K562 (cell line): ENCODE measurements at regions not wholly inside any gene's neighbourhood (a gene's known extent, or its start where the extent isn't known, plus 50 kb on each side); places are given as distances from the start of the nearest gene placed in this dataset.

Source experiments
- ASH1L ChIP-seq: fragments of 450-650 bp; IDR thresholded peaks from 2 replicates; pipeline ENCODE4 v1.6.1; 2018; ENCODE audit warnings: borderline replicate concordance, mild to moderate bottlenecking, low read depth; ENCODE audit not compliant: partially characterized antibody
- FOXM1 ChIP-seq, 2 experiments: fragments of 450-650 bp in 1 of 2; sonication (generic) in 1 of 2; formaldehyde crosslinking in 1 of 2; IDR thresholded peaks; 2 replicates each; pipeline versions ENCODE4 v1.6.1 to v1.9.0; 2017 to 2022; ENCODE audit warnings: low read depth in 2 of 2, mild to moderate bottlenecking in 2 of 2, missing genetic modification reagents in 1 of 2, moderate library complexity in 1 of 2
- FOXP1 ChIP-seq: sonication (generic); formaldehyde crosslinking; IDR thresholded peaks from 2 replicates; pipeline ENCODE4 v1.8.0; 2022; ENCODE audit warnings: mild to moderate bottlenecking, missing genetic modification reagents
- GABPB1 ChIP-seq: sonication (generic); formaldehyde crosslinking; IDR thresholded peaks from 2 replicates; pipeline ENCODE4 v1.8.0; 2022; ENCODE audit warnings: mild to moderate bottlenecking, missing genetic modification reagents
- MAFK ChIP-seq: IDR thresholded peaks from 2 replicates; pipeline ENCODE4 v1.6.1; 2011; ENCODE audit warnings: low read length, improper control_type of control experiment
- NCOR1 ChIP-seq: fragments of 450-650 bp; IDR thresholded peaks from 2 replicates; pipeline ENCODE4 v1.6.1; 2016; ENCODE audit warnings: mild to moderate bottlenecking, moderate library complexity
- NEUROD1 ChIP-seq: fragments of 150-350 bp; IDR thresholded peaks from 2 replicates; pipeline ENCODE4 v1.6.1; 2014; ENCODE audit warnings: borderline replicate concordance, low read length, low read depth; ENCODE audit not compliant: partially characterized antibody
- NRF1 ChIP-seq, 2 experiments: fragments of 450-650 bp; IDR thresholded peaks in 1 of 2; conservative IDR thresholded peaks in 1 of 2; 2 replicates each; pipeline ENCODE4 v1.6.1; 2014; ENCODE audit warnings: mild to moderate bottlenecking in 2 of 2
- PTTG1 ChIP-seq: fragments of 450-650 bp; IDR thresholded peaks from 2 replicates; pipeline ENCODE4 v1.6.1; 2016; ENCODE audit warnings: low read depth, mild to moderate bottlenecking, missing genetic modification characterization, missing compliant biosample characterization
- RCOR1 ChIP-seq, 2 experiments: IDR thresholded peaks; 2 replicates each; pipeline ENCODE4 v1.6.1; 2012; ENCODE audit warnings: low read depth in 2 of 2, low read length in 2 of 2, borderline replicate concordance in 1 of 2, improper control_type of control experiment in 1 of 2
- SMAD4 ChIP-seq: fragments of 250-450 bp; sonication (Bioruptor Pico); conservative IDR thresholded peaks from 2 replicates; pipeline ENCODE4 v1.8.0; 2021; ENCODE audit warnings: inconsistent platforms, mild to moderate bottlenecking, moderate library complexity
- SRSF3 ChIP-seq: fragments of 200-400 bp; formaldehyde crosslinking; IDR thresholded peaks from 2 replicates; pipeline ENCODE4 v1.6.1; 2016; ENCODE audit warnings: mild to moderate bottlenecking, low read length, moderate library complexity; ENCODE audit not compliant: insufficient read depth
- TAF9B ChIP-seq: fragments of 450-650 bp; IDR thresholded peaks from 2 replicates; pipeline ENCODE4 v1.6.1; 2018; ENCODE audit warnings: mild to moderate bottlenecking; ENCODE audit not compliant: partially characterized antibody
- TBL1XR1 ChIP-seq, 2 experiments: IDR thresholded peaks; 2 replicates each; pipeline ENCODE4 v1.6.1; 2012; ENCODE audit warnings: improper control_type of control experiment in 2 of 2, low read length in 2 of 2, mild to moderate bottlenecking in 1 of 2
- TRIM24 ChIP-seq, 2 experiments: fragments of 450-650 bp; IDR thresholded peaks; 2 replicates each; pipeline ENCODE4 v1.6.1; 2016
- ZFP36 ChIP-seq: fragments of 150-350 bp; IDR thresholded peaks from 2 replicates; pipeline ENCODE4 v1.6.1; 2018; ENCODE audit warnings: low read length, low read depth; ENCODE audit not compliant: partially characterized antibody
- ZNF589 ChIP-seq: fragments of 200-800 bp; sonication (Bioruptor generic); IDR thresholded peaks from 2 replicates; pipeline ENCODE4 v1.6.1; 2016; ENCODE audit warnings: low read depth, missing genetic modification characterization, missing compliant biosample characterization
- ZNF696 ChIP-seq: fragments of 250-450 bp; sonication (Bioruptor Pico); conservative IDR thresholded peaks from 2 replicates; pipeline ENCODE4 v1.4.0; 2020; ENCODE audit warnings: mild to moderate bottlenecking, moderate library complexity
- ZNF766 ChIP-seq: fragments of 200-800 bp; sonication (Bioruptor generic); conservative IDR thresholded peaks from 2 replicates; pipeline ENCODE4 v1.6.1; 2016; ENCODE audit warnings: missing genetic modification characterization, missing compliant biosample characterization
- TF ChIP-seq, protein P1 (sequence below): IDR thresholded peaks from 2 replicates; pipeline ENCODE4 v1.6.1; 2016; ENCODE audit warnings: missing genetic modification characterization, missing compliant biosample characterization
- TF ChIP-seq, protein P2 (sequence below): fragments of 450-650 bp; IDR thresholded peaks from 2 replicates; pipeline ENCODE4 v1.6.1; 2017; ENCODE audit warnings: antibody characterized with exemption, mild to moderate bottlenecking
- TF ChIP-seq, protein P3 (sequence below): fragments of 450-650 bp; formaldehyde crosslinking; conservative IDR thresholded peaks from 2 replicates; pipeline ENCODE4 v1.4.0; 2022; ENCODE audit warnings: mild to moderate bottlenecking, missing genetic modification characterization

DNA sequence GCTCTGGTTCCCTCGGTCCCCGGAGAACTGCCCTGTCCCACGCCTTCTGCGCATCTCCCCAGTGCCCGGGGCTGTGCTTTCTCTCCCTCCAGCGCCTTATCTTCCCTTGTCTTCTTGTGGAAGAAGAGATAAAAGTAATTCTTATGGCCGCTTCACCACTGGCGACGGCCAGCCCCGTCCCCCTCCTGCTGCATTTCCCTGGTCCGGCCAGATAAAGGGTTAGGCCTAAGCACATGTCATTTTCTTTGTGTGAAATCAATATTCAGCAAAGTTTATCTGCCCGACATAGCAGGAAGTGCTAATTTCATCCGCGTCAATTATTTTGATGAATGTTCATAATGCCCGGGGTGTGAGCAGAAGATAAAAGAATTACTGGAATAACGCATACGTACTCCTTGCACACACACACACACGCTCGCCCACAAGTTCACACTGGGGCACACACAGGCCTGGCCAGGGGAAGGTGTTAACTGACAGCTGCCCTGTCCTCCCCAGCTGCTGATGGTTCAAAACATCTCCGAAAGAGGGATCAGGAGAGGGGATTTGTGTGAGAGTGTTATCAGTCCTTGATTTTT lies 177.7 kb upstream of the LHX5 start (continued):
- TF ChIP-seq NRF1 (conservative IDR thresholded peaks at IDR 0.05 in 1 of 2, IDR thresholded peaks at IDR 0.05 in 1 of 2) (peak; percentile 88 to 90), ASH1L (peak; percentile 23), TBL1XR1 (IDR thresholded peaks at IDR 0.05; ENCODE audit: low read length in 2 of 2) (peak; percentile 97), ZNF589 (peak; percentile 99), ZNF696 (CRISPR knock-in tag) (0 out of 2 replicates have a peak, but pooled peaks have one; percentile 50), FOXM1 (IDR thresholded peaks at IDR 0.05; ENCODE audit: low read depth) (peak; percentile 98), FOXM1 (CRISPR knock-in tag; IDR thresholded peaks at IDR 0.05; ENCODE audit: low read depth) (no peak), MAFK (peak; percentile 54), RCOR1 (IDR thresholded peaks at IDR 0.05; ENCODE audit: borderline replicate concordance in 1 of 2, low read depth in 2 of 2, low read length in 2 of 2) (peak; percentile 94 to 98; a peak in 3 of 4 replicates), TRIM24 (IDR thresholded peaks at IDR 0.05) (peak; percentile 98), FOXP1 (CRISPR knock-in tag) (peak; percentile 83; the same call in 1 of the 2 replicates), TAF9B (no peak), NCOR1 (peak; percentile 100), GABPB1 (peak; percentile 54; the same call in 1 of the 2 replicates), NEUROD1 (peak; percentile 92), SMAD4 (CRISPR knock-in tag) (peak; percentile 99), PTTG1 (tag) (peak; percentile 24; the same call in 1 of the 2 replicates), SRSF3 (no peak), ZNF766 (CRISPR knock-in tag) (peak; percentile 94; the same call in 1 of the 2 replicates), ZFP36 (peak; percentile 2)
- TF ChIP-seq, protein P1, sequence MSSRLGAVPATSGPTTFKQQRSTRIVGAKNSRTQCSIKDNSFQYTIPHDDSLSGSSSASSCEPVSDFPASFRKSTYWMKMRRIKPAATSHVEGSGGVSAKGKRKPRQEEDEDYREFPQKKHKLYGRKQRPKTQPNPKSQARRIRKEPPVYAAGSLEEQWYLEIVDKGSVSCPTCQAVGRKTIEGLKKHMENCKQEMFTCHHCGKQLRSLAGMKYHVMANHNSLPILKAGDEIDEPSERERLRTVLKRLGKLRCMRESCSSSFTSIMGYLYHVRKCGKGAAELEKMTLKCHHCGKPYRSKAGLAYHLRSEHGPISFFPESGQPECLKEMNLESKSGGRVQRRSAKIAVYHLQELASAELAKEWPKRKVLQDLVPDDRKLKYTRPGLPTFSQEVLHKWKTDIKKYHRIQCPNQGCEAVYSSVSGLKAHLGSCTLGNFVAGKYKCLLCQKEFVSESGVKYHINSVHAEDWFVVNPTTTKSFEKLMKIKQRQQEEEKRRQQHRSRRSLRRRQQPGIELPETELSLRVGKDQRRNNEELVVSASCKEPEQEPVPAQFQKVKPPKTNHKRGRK (tag): no peak
- TF ChIP-seq, protein P2, sequence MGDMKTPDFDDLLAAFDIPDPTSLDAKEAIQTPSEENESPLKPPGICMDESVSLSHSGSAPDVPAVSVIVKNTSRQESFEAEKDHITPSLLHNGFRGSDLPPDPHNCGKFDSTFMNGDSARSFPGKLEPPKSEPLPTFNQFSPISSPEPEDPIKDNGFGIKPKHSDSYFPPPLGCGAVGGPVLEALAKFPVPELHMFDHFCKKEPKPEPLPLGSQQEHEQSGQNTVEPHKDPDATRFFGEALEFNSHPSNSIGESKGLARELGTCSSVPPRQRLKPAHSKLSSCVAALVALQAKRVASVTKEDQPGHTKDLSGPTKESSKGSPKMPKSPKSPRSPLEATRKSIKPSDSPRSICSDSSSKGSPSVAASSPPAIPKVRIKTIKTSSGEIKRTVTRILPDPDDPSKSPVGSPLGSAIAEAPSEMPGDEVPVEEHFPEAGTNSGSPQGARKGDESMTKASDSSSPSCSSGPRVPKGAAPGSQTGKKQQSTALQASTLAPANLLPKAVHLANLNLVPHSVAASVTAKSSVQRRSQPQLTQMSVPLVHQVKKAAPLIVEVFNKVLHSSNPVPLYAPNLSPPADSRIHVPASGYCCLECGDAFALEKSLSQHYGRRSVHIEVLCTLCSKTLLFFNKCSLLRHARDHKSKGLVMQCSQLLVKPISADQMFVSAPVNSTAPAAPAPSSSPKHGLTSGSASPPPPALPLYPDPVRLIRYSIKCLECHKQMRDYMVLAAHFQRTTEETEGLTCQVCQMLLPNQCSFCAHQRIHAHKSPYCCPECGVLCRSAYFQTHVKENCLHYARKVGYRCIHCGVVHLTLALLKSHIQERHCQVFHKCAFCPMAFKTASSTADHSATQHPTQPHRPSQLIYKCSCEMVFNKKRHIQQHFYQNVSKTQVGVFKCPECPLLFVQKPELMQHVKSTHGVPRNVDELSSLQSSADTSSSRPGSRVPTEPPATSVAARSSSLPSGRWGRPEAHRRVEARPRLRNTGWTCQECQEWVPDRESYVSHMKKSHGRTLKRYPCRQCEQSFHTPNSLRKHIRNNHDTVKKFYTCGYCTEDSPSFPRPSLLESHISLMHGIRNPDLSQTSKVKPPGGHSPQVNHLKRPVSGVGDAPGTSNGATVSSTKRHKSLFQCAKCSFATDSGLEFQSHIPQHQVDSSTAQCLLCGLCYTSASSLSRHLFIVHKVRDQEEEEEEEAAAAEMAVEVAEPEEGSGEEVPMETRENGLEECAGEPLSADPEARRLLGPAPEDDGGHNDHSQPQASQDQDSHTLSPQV: peak; percentile 87
- TF ChIP-seq, protein P3, sequence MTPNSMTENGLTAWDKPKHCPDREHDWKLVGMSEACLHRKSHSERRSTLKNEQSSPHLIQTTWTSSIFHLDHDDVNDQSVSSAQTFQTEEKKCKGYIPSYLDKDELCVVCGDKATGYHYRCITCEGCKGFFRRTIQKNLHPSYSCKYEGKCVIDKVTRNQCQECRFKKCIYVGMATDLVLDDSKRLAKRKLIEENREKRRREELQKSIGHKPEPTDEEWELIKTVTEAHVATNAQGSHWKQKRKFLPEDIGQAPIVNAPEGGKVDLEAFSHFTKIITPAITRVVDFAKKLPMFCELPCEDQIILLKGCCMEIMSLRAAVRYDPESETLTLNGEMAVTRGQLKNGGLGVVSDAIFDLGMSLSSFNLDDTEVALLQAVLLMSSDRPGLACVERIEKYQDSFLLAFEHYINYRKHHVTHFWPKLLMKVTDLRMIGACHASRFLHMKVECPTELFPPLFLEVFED (CRISPR knock-in tag): peak; percentile 90
